H1 (cell line): ENCODE measurements at regions not wholly inside any gene's neighbourhood (a gene's known extent, or its start where the extent isn't known, plus 50 kb on each side); places are given as distances from the start of the nearest gene placed in this dataset.
A peak's percentile ranks its signal among the peaks of the same experiment; 100 is the strongest.

ENCODE experiments used
- CTCF ChIA-PET: fragments of 300-600 bp; sonication (Branson Sonifier 250); formaldehyde crosslinking; loops from one replicate; lab custom pipeline; 2021; ENCODE audit not compliant: partially characterized antibody; lab: Charles Lee
- POLR2A ChIA-PET: fragments of 300-600 bp; sonication (Branson Sonifier 250); formaldehyde crosslinking; loops from one replicate; lab custom pipeline; 2021; ENCODE audit warnings: inconsistent platforms; ENCODE audit not compliant: partially characterized antibody; lab: Charles Lee
- DNase-seq, 2 experiments: peaks; one replicate each; pipeline versions ENCODE4 v3.0.0 to v3.0.0-alpha.2; 2010 to 2022; ENCODE audit warnings: low spot score in 2 of 2, low read depth in 1 of 2, mixed read lengths in 1 of 2
- FAIRE-seq: peaks from 2 replicates; lab custom pipeline; 2011; peaks lifted over from hg19 to GRCh38; lab: Jason Lieb, UNC
- H2AFZ ChIP-seq: 2 replicates; pipeline ENCODE4 v1.8.1; 2012; ENCODE audit warnings: low read length, inconsistent platforms
- H2AK5ac ChIP-seq: 2 replicates; pipeline ENCODE4 v1.6.1; 2013; ENCODE audit warnings: low read depth, low read length
- H2BK120ac ChIP-seq: replicated peaks from 2 replicates; pipeline ENCODE3; 2013; ENCODE audit warnings: low read depth, low read length, inconsistent platforms
- H2BK12ac ChIP-seq: 2 replicates; pipeline ENCODE4 v1.6.1; 2013; ENCODE audit warnings: low read depth, low read length
- H2BK15ac ChIP-seq: 2 replicates; pipeline ENCODE4 v1.6.1; 2013; ENCODE audit warnings: low read length
- H2BK20ac ChIP-seq: 2 replicates; pipeline ENCODE4 v1.6.1; 2013; ENCODE audit warnings: low read length
- H2BK5ac ChIP-seq: 2 replicates; pipeline ENCODE4 v1.6.1; 2013; ENCODE audit warnings: low read depth, low read length
- H3K14ac ChIP-seq: 2 replicates; pipeline ENCODE4 v1.6.1; 2013; ENCODE audit warnings: inconsistent platforms; ENCODE audit not compliant: insufficient read length
- H3K18ac ChIP-seq: 2 replicates; pipeline ENCODE4 v1.6.1; 2013; ENCODE audit warnings: low read length; ENCODE audit errors: extremely low read depth
- H3K23ac ChIP-seq: 2 replicates; pipeline ENCODE4 v1.6.1; 2013; ENCODE audit warnings: inconsistent platforms; ENCODE audit not compliant: insufficient read length
- H3K23me2 ChIP-seq: 2 replicates; pipeline ENCODE4 v1.6.1; 2013; ENCODE audit warnings: low read depth, low read length
- H3K27ac ChIP-seq: 2 replicates; pipeline ENCODE4 v1.6.1; 2011; ENCODE audit warnings: low read depth, low read length, inconsistent platforms
- H3K27me3 ChIP-seq, 4 experiments: replicated peaks in 1 of 4; 1 replicate in 1 of 4; 2 replicates in 3 of 4; pipeline versions ENCODE4 v1.6.1 to v1.8.1; 2011 to 2013; ENCODE audit warnings: low read length in 3 of 4, mild to moderate bottlenecking in 3 of 4, inconsistent platforms in 2 of 4, mixed read lengths in 2 of 4, moderate library complexity in 1 of 4; ENCODE audit not compliant: control insufficient read depth in 3 of 4, insufficient read depth in 3 of 4; ENCODE audit errors: extremely low read depth in 1 of 4
- H3K36me3 ChIP-seq, 4 experiments: 2 replicates each; pipeline versions ENCODE4 v1.6.1 to v1.8.1; 2011 to 2013; ENCODE audit warnings: mild to moderate bottlenecking in 4 of 4, low read length in 3 of 4, moderate library complexity in 2 of 4, control low read depth in 1 of 4, inconsistent platforms in 1 of 4; ENCODE audit not compliant: insufficient read depth in 4 of 4, control insufficient read depth in 2 of 4
- H3K4ac ChIP-seq: replicated peaks from 2 replicates; pipeline ENCODE3; 2013; ENCODE audit warnings: low read length, low read depth, mixed read lengths, inconsistent platforms; ENCODE audit not compliant: insufficient read length
- H3K4me1 ChIP-seq, 4 experiments: replicated peaks in 1 of 4; 1 replicate in 1 of 4; 2 replicates in 3 of 4; pipeline versions ENCODE4 v1.6.1 to v1.8.1; 2011 to 2013; ENCODE audit warnings: low read length in 3 of 4, inconsistent platforms in 2 of 4, mixed read lengths in 1 of 4; ENCODE audit not compliant: insufficient read depth in 4 of 4, control insufficient read depth in 3 of 4
- H3K4me2 ChIP-seq, 2 experiments: 2 replicates each; pipeline versions ENCODE4 v1.6.1 to v1.8.1; 2011 to 2013; ENCODE audit warnings: low read depth in 2 of 2, low read length in 2 of 2, control low read depth in 1 of 2, inconsistent platforms in 1 of 2, mild to moderate bottlenecking in 1 of 2; ENCODE audit not compliant: insufficient read depth in 1 of 2
- H3K4me3 ChIP-seq, 4 experiments: fragments of 200-600, 300-600 bp in 1 of 4; sonication (generic), shearing (Covaris generic), sonication (Bioruptor Twin) in 1 of 4; 2 replicates each; pipeline versions ENCODE4 v1.5.1 to v1.8.1; 2011 to 2016; ENCODE audit warnings: low read length in 4 of 4, low read depth in 3 of 4, control low read depth in 2 of 4, inconsistent platforms in 2 of 4, mild to moderate bottlenecking in 2 of 4, mixed read lengths in 1 of 4, moderate library complexity in 1 of 4; ENCODE audit not compliant: insufficient read depth in 2 of 4; ENCODE audit errors: extremely low read depth in 1 of 4
- H3K56ac ChIP-seq: replicated peaks from 2 replicates; pipeline ENCODE3; 2013; ENCODE audit warnings: low read depth, mild to moderate bottlenecking, mixed read lengths, low read length, inconsistent platforms; ENCODE audit not compliant: insufficient read length
- H3K79me1 ChIP-seq: 2 replicates; pipeline ENCODE4 v1.6.1; 2013; ENCODE audit warnings: low read depth, low read length, control low read depth
- H3K79me2 ChIP-seq, 2 experiments: 2 replicates each; pipeline versions ENCODE4 v1.6.1 to v1.8.1; 2012 to 2013; ENCODE audit warnings: low read length in 2 of 2, mild to moderate bottlenecking in 2 of 2, inconsistent platforms in 1 of 2; ENCODE audit not compliant: insufficient read depth in 2 of 2, control insufficient read depth in 1 of 2
- H3K9ac ChIP-seq, 4 experiments: replicated peaks in 1 of 4; 1 replicate in 1 of 4; 2 replicates in 3 of 4; pipeline versions ENCODE4 v1.6.1 to v1.8.1; 2011 to 2013; ENCODE audit warnings: low read depth in 3 of 4, low read length in 3 of 4, control low read depth in 2 of 4, mild to moderate bottlenecking in 2 of 4, moderate library complexity in 2 of 4, inconsistent platforms in 1 of 4; ENCODE audit errors: extremely low read depth in 1 of 4
- H3K9me3 ChIP-seq, 2 experiments: 2 replicates each; pipeline versions ENCODE4 v1.6.1 to v1.8.1; 2012 to 2013; ENCODE audit warnings: mild to moderate bottlenecking in 2 of 2, moderate library complexity in 2 of 2, control low read depth in 1 of 2, inconsistent platforms in 1 of 2, low read depth in 1 of 2, low read length in 1 of 2, mixed read lengths in 1 of 2; ENCODE audit not compliant: insufficient read depth in 2 of 2
- H4K20me1 ChIP-seq, 2 experiments: replicated peaks in 1 of 2; 2 replicates each; pipeline versions ENCODE3 to v1.8.1; 2011 to 2013; ENCODE audit warnings: inconsistent platforms in 2 of 2, low read length in 2 of 2, mild to moderate bottlenecking in 1 of 2; ENCODE audit not compliant: insufficient read depth in 2 of 2, control insufficient read depth in 1 of 2
- H4K5ac ChIP-seq: 2 replicates; pipeline ENCODE4 v1.6.1; 2013; ENCODE audit warnings: low read length, low read depth, mixed read lengths, inconsistent platforms; ENCODE audit not compliant: insufficient read length
- H4K8ac ChIP-seq: 2 replicates; pipeline ENCODE4 v1.8.0; 2013; ENCODE audit warnings: mild to moderate bottlenecking, moderate library complexity, low read length, inconsistent platforms; ENCODE audit not compliant: insufficient read depth; ENCODE audit errors: extremely low read depth
- H4K91ac ChIP-seq: replicated peaks from 2 replicates; pipeline ENCODE3; 2013; ENCODE audit warnings: low read length, mixed read lengths, inconsistent platforms; ENCODE audit not compliant: insufficient read length
- HDAC6 ChIP-seq: IDR thresholded peaks from one replicate; pipeline ENCODE4 v1.7.1; 2012; ENCODE audit warnings: low read depth, mild to moderate bottlenecking, inconsistent platforms, low read length, moderate library complexity
- MAFK ChIP-seq: IDR thresholded peaks from 2 replicates; pipeline ENCODE4 v1.6.1; 2012; ENCODE audit warnings: low read depth, mild to moderate bottlenecking, improper control_type of control experiment, low read length
- RAD21 ChIP-seq, 2 experiments: IDR thresholded peaks in 1 of 2; conservative IDR thresholded peaks in 1 of 2; 2 replicates each; pipeline ENCODE4 v1.6.1; 2011; ENCODE audit warnings: low read depth in 2 of 2, low read length in 2 of 2, improper control_type of control experiment in 1 of 2, inconsistent platforms in 1 of 2, mild to moderate bottlenecking in 1 of 2, moderate library complexity in 1 of 2
- WGBS, 2 experiments: shearing (Covaris generic) in 1 of 2; methylation state at CpG; one replicate each; pipeline versions ENCODE4 v1.1.6 to v1.1.7; 2013 to 2015; ENCODE audit warnings: low lambda C conversion rate in 2 of 2, mixed read lengths in 2 of 2, inconsistent platforms in 1 of 2, low coverage in 1 of 2, missing lambda C conversion rate in 1 of 2; ENCODE audit not compliant: insufficient replicate concordance in 2 of 2, insufficient coverage in 1 of 2, insufficient read length in 1 of 2; ENCODE audit errors: extremely low coverage in 1 of 2, missing lambda C conversion rate in 1 of 2; 5-methylcytosine and 5-hydroxymethylcytosine counted together
- TF ChIP-seq, protein P1 (sequence below), 3 experiments: IDR thresholded peaks; 1 replicate in 2 of 3; 2 replicates in 1 of 3; pipeline versions ENCODE4 v1.5.1 to v1.6.1; 2011; ENCODE audit warnings: low read length in 3 of 3, mild to moderate bottlenecking in 3 of 3, inconsistent platforms in 2 of 3, low read depth in 1 of 3, moderate library complexity in 1 of 3; ENCODE audit not compliant: insufficient read depth in 1 of 3; ENCODE audit errors: control extremely low read depth in 1 of 3

- H3K79me2 ChIP-seq, result no peaks in the 10 kb centered on the region
- H3K27me3 ChIP-seq, result no peaks in the 10 kb centered on the region
- H2BK15ac ChIP-seq, result no peak overlapping the region
- H3K36me3 ChIP-seq, result no peaks in the 10 kb centered on the region
- no peak overlapping the region for H3K23ac ChIP-seq
- no peaks in the 10 kb centered on the region for H4K20me1 ChIP-seq
- no peak overlapping the region for H3K18ac ChIP-seq
- peaks cover 0 to 4% (median 0%) of the 10 kb centered on the region in 4 experiments; a peak in 1 of 7 replicates for H3K4me1 ChIP-seq
- no peak overlapping the region for H2BK20ac ChIP-seq
- H2BK120ac ChIP-seq, result no peak overlapping the region
- peak; percentile 69 for FAIRE-seq
- no peak overlapping the region for H3K4me3 ChIP-seq
- no peak overlapping the region for H3K27ac ChIP-seq
- H4K5ac ChIP-seq, result no peak overlapping the region
- no peak overlapping the region for H2AK5ac ChIP-seq
- no peak overlapping the region for H2BK12ac ChIP-seq
- ChIA-PET POLR2A (no interaction called here), CTCF (interaction anchor here (0.7 to 1.8 kb wide), 6 partner anchors 7 to 63 kb away, joined by 3 to 6 read pairs (median 4); no protein-coding TSS in a partner anchor)
- no peak overlapping the region for H4K8ac ChIP-seq
- DNase-seq, result no peak
- H3K14ac ChIP-seq, result no peak overlapping the region
- no peak overlapping the region for H3K9ac ChIP-seq
- WGBS, 2 experiments, result 87% methylated on average over 4 of the region's 4 CpGs; no CpG with 5 or more reads in 1 of the 2 experiments
- H4K91ac ChIP-seq, result no peak overlapping the region
- H3K9me3 ChIP-seq, result no peaks in the 10 kb centered on the region
- H3K23me2 ChIP-seq, result no peaks in the 10 kb centered on the region; the same call in 1 of the 2 replicates
- no peak overlapping the region for H3K4me2 ChIP-seq
- H3K4ac ChIP-seq, result no peak overlapping the region
- H2BK5ac ChIP-seq, result no peak overlapping the region
- no peak for TF ChIP-seq HDAC6
- TF ChIP-seq, protein P1, sequence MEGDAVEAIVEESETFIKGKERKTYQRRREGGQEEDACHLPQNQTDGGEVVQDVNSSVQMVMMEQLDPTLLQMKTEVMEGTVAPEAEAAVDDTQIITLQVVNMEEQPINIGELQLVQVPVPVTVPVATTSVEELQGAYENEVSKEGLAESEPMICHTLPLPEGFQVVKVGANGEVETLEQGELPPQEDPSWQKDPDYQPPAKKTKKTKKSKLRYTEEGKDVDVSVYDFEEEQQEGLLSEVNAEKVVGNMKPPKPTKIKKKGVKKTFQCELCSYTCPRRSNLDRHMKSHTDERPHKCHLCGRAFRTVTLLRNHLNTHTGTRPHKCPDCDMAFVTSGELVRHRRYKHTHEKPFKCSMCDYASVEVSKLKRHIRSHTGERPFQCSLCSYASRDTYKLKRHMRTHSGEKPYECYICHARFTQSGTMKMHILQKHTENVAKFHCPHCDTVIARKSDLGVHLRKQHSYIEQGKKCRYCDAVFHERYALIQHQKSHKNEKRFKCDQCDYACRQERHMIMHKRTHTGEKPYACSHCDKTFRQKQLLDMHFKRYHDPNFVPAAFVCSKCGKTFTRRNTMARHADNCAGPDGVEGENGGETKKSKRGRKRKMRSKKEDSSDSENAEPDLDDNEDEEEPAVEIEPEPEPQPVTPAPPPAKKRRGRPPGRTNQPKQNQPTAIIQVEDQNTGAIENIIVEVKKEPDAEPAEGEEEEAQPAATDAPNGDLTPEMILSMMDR (IDR thresholded peaks at IDR 0.05; ENCODE audit: control extremely low read depth in 1 of 3, insufficient read depth in 1 of 3, low read depth in 1 of 3, low read length in 3 of 3), result peak; percentile 12 to 39 (median 31)
- TF ChIP-seq RAD21 (IDR thresholded peaks at IDR 0.05 in 1 of 2, conservative IDR thresholded peaks at IDR 0.05 in 1 of 2; ENCODE audit: low read depth in 2 of 2, low read length in 2 of 2), result peak; percentile 26 to 42; a peak in 3 of 4 replicates
- TF ChIP-seq MAFK, result no peak
- H3K79me1 ChIP-seq, result no peaks in the 10 kb centered on the region
- no peak overlapping the region for H3K56ac ChIP-seq
- no peak overlapping the region for H2AFZ ChIP-seq
Observed at GRCh38 chr12:98198261-98198982, 317.0 kb upstream of the TMPO start.
